ENCODE measurements at regions not wholly inside any gene's neighbourhood (a gene's known extent, or its start where the extent isn't known, plus 50 kb on each side); places are given as distances from the start of the nearest gene placed in this dataset.

DNA sequence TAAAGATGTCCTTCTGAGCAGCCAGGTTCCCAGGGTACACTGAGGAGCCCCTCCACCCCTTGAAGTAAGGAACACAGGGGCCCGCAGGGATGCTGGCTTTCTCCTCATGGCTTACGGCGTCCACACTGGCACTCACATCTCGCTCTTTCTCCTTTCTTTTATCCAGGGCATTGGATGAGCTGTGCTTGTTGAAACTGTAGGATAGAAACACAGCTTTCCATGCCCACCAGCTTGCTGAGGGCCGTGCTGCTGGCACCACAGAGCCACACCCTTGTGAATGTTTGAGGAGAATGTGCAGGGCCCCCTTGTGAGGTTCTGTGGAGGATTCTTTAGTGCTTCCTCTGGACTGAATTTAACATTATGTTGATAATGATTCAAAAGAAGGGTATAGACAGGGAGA lies 51.7 kb upstream of the B3GAT1 start:
- no peak for TF ChIP-seq FUS (optimal IDR thresholded peaks at IDR 0.05; ENCODE audit: low read depth, low read length)
- no peak for TF ChIP-seq NELFE (IDR thresholded peaks at IDR 0.05; ENCODE audit: insufficient read depth, insufficient read length)
- no peak for TF ChIP-seq ZBTB26 (CRISPR knock-in tag; IDR thresholded peaks at IDR 0.05)
- TF ChIP-seq CBX8 (IDR thresholded peaks at IDR 0.05; ENCODE audit: borderline replicate concordance, extremely low read depth, low read depth, low read length, poor library complexity, severe bottlenecking) = no peak
- no peak for TF ChIP-seq RBM34 (IDR thresholded peaks at IDR 0.05; ENCODE audit: borderline replicate concordance, insufficient read depth, low read length)
- no peak for TF ChIP-seq ATF7 (IDR thresholded peaks at IDR 0.05)
- TF ChIP-seq FOXP4 (CRISPR knock-in tag; IDR thresholded peaks at IDR 0.05; ENCODE audit: borderline replicate concordance) = no peak
- TF ChIP-seq, protein P1, sequence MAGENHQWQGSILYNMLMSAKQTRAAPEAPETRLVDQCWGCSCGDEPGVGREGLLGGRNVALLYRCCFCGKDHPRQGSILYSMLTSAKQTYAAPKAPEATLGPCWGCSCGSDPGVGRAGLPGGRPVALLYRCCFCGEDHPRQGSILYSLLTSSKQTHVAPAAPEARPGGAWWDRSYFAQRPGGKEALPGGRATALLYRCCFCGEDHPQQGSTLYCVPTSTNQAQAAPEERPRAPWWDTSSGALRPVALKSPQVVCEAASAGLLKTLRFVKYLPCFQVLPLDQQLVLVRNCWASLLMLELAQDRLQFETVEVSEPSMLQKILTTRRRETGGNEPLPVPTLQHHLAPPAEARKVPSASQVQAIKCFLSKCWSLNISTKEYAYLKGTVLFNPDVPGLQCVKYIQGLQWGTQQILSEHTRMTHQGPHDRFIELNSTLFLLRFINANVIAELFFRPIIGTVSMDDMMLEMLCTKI (IDR thresholded peaks at IDR 0.05; ENCODE audit: partially characterized antibody) = no peak
- TF ChIP-seq FOXO4 (CRISPR knock-in tag; IDR thresholded peaks at IDR 0.05) = no peak
- no peak for TF ChIP-seq IRF1 (CRISPR knock-in tag; IDR thresholded peaks at IDR 0.05; ENCODE audit: borderline replicate concordance)
- intact Hi-C loops (cut with micrococcal nuclease) = no loop called here
- Histone ChIP-seq H3K36me3 (ENCODE audit: control insufficient read depth, insufficient read depth, low read length) (no peaks in the 10 kb centered on the region), H3K4me1 (replicated peaks in 1 of 2; ENCODE audit: control insufficient read depth in 2 of 2, insufficient read depth in 2 of 2, low read length in 2 of 2) (no peaks in the 10 kb centered on the region), H3K79me2 (ENCODE audit: control insufficient read depth, insufficient read depth, low read length) (no peaks in the 10 kb centered on the region), H3K27ac (ENCODE audit: extremely low read depth, low read depth, low read length) (no peak overlapping the region), H3K4me3 (no peak overlapping the region), H3K9me1 (ENCODE audit: control insufficient read depth, insufficient read depth, low read length) (no peaks in the 10 kb centered on the region), H3K9me3 (replicated peaks; ENCODE audit: control insufficient read depth, insufficient read depth, low read depth, low read length) (no peaks in the 10 kb centered on the region), H3K27me3 (ENCODE audit: control insufficient read depth in 2 of 2, insufficient read depth in 2 of 2, low read length in 2 of 2) (peaks cover 13 to 48% of the 10 kb centered on the region in 2 experiments; a peak in 4 of 5 replicates), H4K20me1 (replicated peaks; ENCODE audit: control insufficient read depth, insufficient read depth, low read length) (no peaks in the 10 kb centered on the region), H3K4me2 (ENCODE audit: insufficient read depth, low read length) (no peak overlapping the region), H2AFZ (ENCODE audit: low read depth, low read length) (no peak overlapping the region), H3K9ac (ENCODE audit: insufficient read depth in 1 of 2, low read depth in 2 of 2, low read length in 2 of 2) (no peak overlapping the region)
- DNase-seq (ENCODE audit: extremely low read depth in 1 of 4, low spot score in 3 of 4) (no peak), FAIRE-seq (no peak), ATAC-seq (no peak)
- BruUV-seq (replicated peaks) = no TSS peak
- POLR2A ChIA-PET = interaction anchor here (0.6 kb wide), 1 partner anchor 35 kb away, joined by 3 read pairs; no protein-coding TSS in a partner anchor
- 5% methylated on average over 5 of the region's 5 CpGs for WGBS (ENCODE audit: insufficient coverage, low coverage, missing lambda C conversion rate)
- in situ Hi-C loops (cut with MboI) = no loop called here
- CTCF ChIA-PET (ENCODE audit: low intra/inter-chr PET ratio) = no interaction called here
